OCI-LY7 (cell line): ENCODE measurements at regions not wholly inside any gene's neighbourhood (a gene's known extent, or its start where the extent isn't known, plus 50 kb on each side); places are given as distances from the start of the nearest gene placed in this dataset.

Experiments used
- BruUV-seq: library from RNA; stranded (reverse); fragments of 400-500 nt; replicated peaks from 2 replicates; lab custom pipeline; 2021; lab: Mats Ljungman, UMichigan
- CTCF ChIA-PET: fragments of 300-600 bp; sonication (Branson Sonifier 250); formaldehyde crosslinking; loops from one replicate; lab custom pipeline; 2022; ENCODE audit warnings: antibody characterized with exemption; ENCODE audit not compliant: unreplicated experiment; lab: Charles Lee
- POLR2A ChIA-PET: fragments of 300-600 bp; sonication (Branson Sonifier 250); formaldehyde crosslinking; loops from one replicate; lab custom pipeline; 2022; ENCODE audit warnings: antibody characterized with exemption; lab: Charles Lee
- DNase-seq: peaks from one replicate; pipeline ENCODE4 v3.0.0-alpha.2; 2015; ENCODE audit warnings: low spot score
- H2AFZ ChIP-seq: fragments of 200-600 bp; sonication (generic), shearing (Covaris generic); 2 replicates; pipeline ENCODE4 v1.6.1; 2014; ENCODE audit warnings: mild to moderate bottlenecking, antibody characterized with exemption, low read length, moderate library complexity
- H3K27ac ChIP-seq: fragments of 200-600 bp; sonication (generic); 2 replicates; pipeline ENCODE4 v1.5.1; 2014; ENCODE audit warnings: mixed run types, low read depth, mild to moderate bottlenecking, moderate library complexity, low read length, inconsistent platforms; ENCODE audit not compliant: poor library complexity, severe bottlenecking
- H3K36me3 ChIP-seq: fragments of 200-600 bp; sonication (generic); 2 replicates; pipeline ENCODE4 v1.6.1; 2014; ENCODE audit warnings: mild to moderate bottlenecking, antibody characterized with exemption, low read length, moderate library complexity, mixed read lengths; ENCODE audit not compliant: insufficient read depth
- H3K4me1 ChIP-seq: fragments of 200-600 bp; sonication (generic); 2 replicates; pipeline ENCODE4 v1.5.1; 2014; ENCODE audit warnings: mild to moderate bottlenecking, low read length; ENCODE audit not compliant: insufficient read depth, poor library complexity, severe bottlenecking
- H3K4me2 ChIP-seq: fragments of 200-600 bp; sonication (generic); 2 replicates; pipeline ENCODE4 v1.6.1; 2014; ENCODE audit warnings: mild to moderate bottlenecking, low read length
- H3K4me3 ChIP-seq: fragments of 200-600 bp; sonication (generic); 2 replicates; pipeline ENCODE4 v1.5.1; 2014; ENCODE audit warnings: mild to moderate bottlenecking, low read depth, low read length; ENCODE audit not compliant: poor library complexity, severe bottlenecking
- H3K79me2 ChIP-seq: fragments of 200-600 bp; sonication (generic); 2 replicates; pipeline ENCODE4 v1.6.1; 2016; ENCODE audit warnings: low read depth, mild to moderate bottlenecking, low read length, moderate library complexity, mixed read lengths; ENCODE audit not compliant: insufficient read depth
- H3K9me2 ChIP-seq: fragments of 200-600 bp; sonication (generic); 2 replicates; pipeline ENCODE4 v1.6.1; 2016; ENCODE audit warnings: mild to moderate bottlenecking, low read length, mixed read lengths; ENCODE audit not compliant: insufficient read depth
- H3K9me3 ChIP-seq: fragments of 200-600 bp; sonication (generic); 2 replicates; pipeline ENCODE4 v1.6.1; 2014; ENCODE audit warnings: mild to moderate bottlenecking, mixed run types, low read length, mixed read lengths
- H4K20me1 ChIP-seq: fragments of 200-600 bp; sonication (generic); 2 replicates; pipeline ENCODE4 v1.6.1; 2014; ENCODE audit warnings: mild to moderate bottlenecking, antibody characterized with exemption, low read length, moderate library complexity, mixed read lengths; ENCODE audit not compliant: insufficient read depth
- CTCF ChIP-seq: fragments of 200-600 bp; sonication (generic); conservative IDR thresholded peaks from 2 replicates; pipeline ENCODE4 v1.5.1; 2014; ENCODE audit warnings: mild to moderate bottlenecking, antibody characterized with exemption, low read length, moderate library complexity, mixed read lengths
- EZH2phosphoT487 ChIP-seq: fragments of 200-600 bp; sonication (generic); IDR thresholded peaks from 2 replicates; pipeline ENCODE4 v1.6.1; 2018; ENCODE audit warnings: low read depth, borderline replicate concordance, mild to moderate bottlenecking, mixed run types, antibody characterized with exemption, low read length, moderate library complexity, mixed read lengths
- intact Hi-C: fragments of 100-400 bp; cut with micrococcal nuclease; formaldehyde crosslinking; loops from one replicate; pipeline ENCODE4 v1.10.0; 2022; ENCODE audit not compliant: unreplicated experiment

- no TSS peak for BruUV-seq
- peaks cover 4% of the 10 kb centered on the region; the same call in 1 of the 2 replicates for H3K9me2 ChIP-seq
- H3K9me3 ChIP-seq, result peaks cover 6% of the 10 kb centered on the region; the same call in 1 of the 2 replicates
- no peak overlapping the region for H3K4me3 ChIP-seq
- no peak for DNase-seq
- H4K20me1 ChIP-seq, result no peaks in the 10 kb centered on the region
- no peaks in the 10 kb centered on the region for H3K4me1 ChIP-seq
- H3K36me3 ChIP-seq, result no peaks in the 10 kb centered on the region
- no peak overlapping the region for H3K4me2 ChIP-seq
- CTCF ChIA-PET, result no interaction called here
- no peak overlapping the region for H3K27ac ChIP-seq
- intact Hi-C loops, result no loop called here
- POLR2A ChIA-PET, result no interaction called here
- H3K79me2 ChIP-seq, result no peaks in the 10 kb centered on the region
- H2AFZ ChIP-seq, result no peak overlapping the region
- TF ChIP-seq CTCF (no peak), EZH2phosphoT487 (no peak)
Measured at GRCh38 chr17:70820276-70820675, 650.9 kb downstream of the KCNJ2 start.

- H3K9me3 ChIP-seq, result no peaks in the 10 kb centered on the region
- no peaks in the 10 kb centered on the region for H3K79me2 ChIP-seq
- peaks cover 4% of the 10 kb centered on the region; the same call in 1 of the 2 replicates for H3K9me2 ChIP-seq
- TF ChIP-seq EZH2phosphoT487 (no peak), CTCF (no peak)
- intact Hi-C loops, result no loop called here
- H3K4me1 ChIP-seq, result no peaks in the 10 kb centered on the region
- no peaks in the 10 kb centered on the region for H4K20me1 ChIP-seq
- ChIA-PET POLR2A (no interaction called here), CTCF (no interaction called here)
- H3K4me2 ChIP-seq, result no peak overlapping the region
- H3K27ac ChIP-seq, result no peak overlapping the region
- no peak for DNase-seq
- BruUV-seq, result no TSS peak
- H2AFZ ChIP-seq, result no peak overlapping the region
- no peak overlapping the region for H3K4me3 ChIP-seq
- H3K36me3 ChIP-seq, result no peaks in the 10 kb centered on the region
Measured at GRCh38 chr17:70825321-70826125, 656.2 kb downstream of the KCNJ2 start.

GRCh38 chr17:70829876-70830275, 660.5 kb downstream of the KCNJ2 start:
- Histone ChIP-seq H3K9me2 (no peaks in the 10 kb centered on the region), H4K20me1 (no peaks in the 10 kb centered on the region), H3K9me3 (no peaks in the 10 kb centered on the region), H3K27ac (no peak overlapping the region), H3K79me2 (no peaks in the 10 kb centered on the region), H3K4me1 (no peaks in the 10 kb centered on the region), H3K36me3 (no peaks in the 10 kb centered on the region), H3K4me2 (no peak overlapping the region), H3K4me3 (no peak overlapping the region), H2AFZ (no peak overlapping the region)
- intact Hi-C loops, result no loop called here
- BruUV-seq, result no TSS peak
- TF ChIP-seq EZH2phosphoT487 (no peak), CTCF (no peak)
- ChIA-PET POLR2A (interaction anchor here (1.3 kb wide), 1 partner anchor 21 kb away, joined by 4 read pairs; no protein-coding TSS in a partner anchor), CTCF (no interaction called here)
- no peak for DNase-seq
